K562 (cell line): ENCODE measurements at regions not wholly inside any gene's neighbourhood (a gene's known extent, or its start where the extent isn't known, plus 50 kb on each side); places are given as distances from the start of the nearest gene placed in this dataset.

Source experiments
- ATF3 ChIP-seq, 2 experiments: fragments of 450-650 bp in 1 of 2; sonication (generic) in 1 of 2; formaldehyde crosslinking in 1 of 2; IDR thresholded peaks in 1 of 2; conservative IDR thresholded peaks in 1 of 2; 2 replicates each; pipeline versions ENCODE4 v1.6.1 to v1.8.1; 2016 to 2023; ENCODE audit warnings: mild to moderate bottlenecking in 2 of 2, moderate library complexity in 2 of 2, inconsistent platforms in 1 of 2, missing genetic modification reagents in 1 of 2
- CTCF ChIP-seq, 3 experiments: IDR thresholded peaks in 2 of 3; conservative IDR thresholded peaks in 1 of 3; 2 replicates each; pipeline ENCODE4 v1.5.1; 2011 to 2012; ENCODE audit warnings: low read length in 3 of 3, mild to moderate bottlenecking in 3 of 3, control low read depth in 2 of 3, improper control_type of control experiment in 1 of 3, inconsistent platforms in 1 of 3, low read depth in 1 of 3, mixed read lengths in 1 of 3, moderate library complexity in 1 of 3; ENCODE audit not compliant: insufficient read depth in 2 of 3

- TF ChIP-seq CTCF (IDR thresholded peaks at IDR 0.05 in 2 of 3, conservative IDR thresholded peaks at IDR 0.05 in 1 of 3; ENCODE audit: insufficient read depth in 2 of 3, low read depth in 1 of 3, low read length in 3 of 3): no peak
- no peak for TF ChIP-seq ATF3 (IDR thresholded peaks at IDR 0.05)
- no peak for TF ChIP-seq ATF3 (CRISPR knock-in tag; conservative IDR thresholded peaks at IDR 0.05)
Measured at GRCh38 chr2:5119046-5119445, 573.1 kb upstream of the SOX11 start.
